GM19455 (cell line): ENCODE measurements at regions not wholly inside any gene's neighbourhood (a gene's known extent, or its start where the extent isn't known, plus 50 kb on each side); places are given as distances from the start of the nearest gene placed in this dataset.
"Not testable (repeated sequence)": the region's sequence is repeated elsewhere in the genome, so short reads cannot be mapped to it uniquely, and the experiment has no call there.

Experiments
- ATAC-seq: cut with Tn5 transposase; IDR thresholded peaks from one replicate; pipeline ENCODE4 v1.9.1; 2021; ENCODE audit not compliant: unreplicated experiment

DNA sequence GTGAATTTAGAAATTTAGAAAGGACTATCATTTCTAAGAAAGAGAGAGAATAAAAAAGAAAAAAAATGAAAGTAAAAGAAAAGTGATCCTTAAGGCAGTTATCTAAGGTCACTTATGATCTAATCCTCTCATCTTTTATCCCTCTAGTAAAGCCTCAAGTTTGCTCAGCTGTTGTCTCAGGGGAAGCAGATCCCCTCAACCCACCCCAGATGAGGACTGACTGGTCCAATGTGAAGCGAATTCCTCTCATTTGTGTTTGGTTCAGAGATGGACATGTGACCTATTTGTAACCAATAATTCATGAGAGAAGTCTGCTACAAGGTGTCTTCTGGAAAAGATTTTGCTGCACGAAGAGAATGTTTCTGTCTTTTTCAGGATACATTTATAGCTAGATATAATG lies 1591.3 kb downstream of the ADGRL3 start:
- no peak for ATAC-seq

- ATAC-seq: no peak
Measured at GRCh38 chr4:62771983-62772557, 1571.9 kb downstream of the ADGRL3 start.

- no peak for ATAC-seq
Measured at GRCh38 chr4:62740296-62740695, 1540.2 kb downstream of the ADGRL3 start.

- ATAC-seq: no peak
Measured at GRCh38 chr4:62717154-62717553, 1517.0 kb downstream of the ADGRL3 start.

- no peak for ATAC-seq
Measured at GRCh38 chr4:62711575-62711974, 1511.4 kb downstream of the ADGRL3 start.

- no peak for ATAC-seq
Measured at GRCh38 chr4:62709618-62710252, 1509.6 kb downstream of the ADGRL3 start.

GRCh38 chr4:62706423-62706822 lies 1506.3 kb downstream of the ADGRL3 start:
- ATAC-seq: no peak

- no peak for ATAC-seq
Measured at GRCh38 chr4:62683799-62684566, 1483.9 kb downstream of the ADGRL3 start.

DNA sequence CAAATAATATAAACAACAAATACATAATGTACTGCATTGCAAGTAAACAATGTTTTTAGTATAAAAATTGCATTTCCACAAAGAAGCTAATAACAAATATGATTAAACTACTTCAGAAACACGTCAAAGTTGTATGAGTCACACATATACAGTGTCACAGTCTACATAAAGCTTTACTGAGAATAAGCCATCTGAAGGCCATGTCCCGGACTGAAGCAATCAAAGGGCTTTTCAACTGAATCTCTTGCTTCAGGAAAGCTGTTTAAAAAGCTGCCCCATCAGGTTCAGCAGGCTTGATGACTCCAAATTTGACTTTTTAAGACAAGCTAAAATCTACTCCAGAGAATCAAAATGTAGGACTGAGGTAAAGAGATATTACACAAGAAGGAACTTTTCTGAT lies 1476.8 kb downstream of the ADGRL3 start:
- no peak for ATAC-seq

DNA sequence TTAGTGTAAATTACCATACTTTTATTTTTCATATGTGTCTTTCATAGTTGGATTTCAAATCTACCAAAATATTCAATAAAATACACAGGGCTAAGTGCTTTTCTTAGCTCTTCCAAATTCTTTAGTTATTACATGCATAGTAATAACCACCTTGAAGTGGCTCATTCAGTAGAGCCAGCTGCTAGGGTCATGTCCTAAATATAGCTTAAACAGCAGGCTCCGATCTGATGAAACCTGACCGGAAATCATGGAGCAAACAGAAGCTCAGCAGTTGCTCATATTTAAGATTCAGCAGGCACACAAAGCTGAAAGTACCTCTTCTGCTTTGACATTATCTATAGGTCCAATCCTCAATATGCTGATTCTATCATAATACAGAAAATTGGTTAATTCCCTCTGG lies 1470.4 kb downstream of the ADGRL3 start:
- ATAC-seq: no peak

DNA sequence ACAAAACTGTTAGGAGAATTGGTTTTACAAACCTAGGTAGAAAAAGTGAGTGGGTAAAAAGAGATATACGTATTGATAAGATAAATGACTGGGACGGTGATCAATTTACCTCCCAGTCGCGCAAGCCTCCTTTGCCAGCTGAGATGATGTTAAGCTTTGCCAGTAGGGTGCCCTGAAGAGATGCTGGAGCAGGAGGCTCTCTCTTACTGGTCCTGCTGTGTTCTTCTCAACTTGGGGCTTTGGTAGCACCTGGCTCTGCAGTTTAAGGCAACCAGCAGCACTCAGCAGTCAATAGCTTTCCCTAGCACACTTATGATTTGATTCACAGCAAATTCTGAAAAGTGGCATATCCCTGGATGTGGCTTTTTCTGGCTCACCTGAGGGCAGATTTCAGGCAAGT lies 1461.7 kb downstream of the ADGRL3 start:
- no peak for ATAC-seq

- ATAC-seq: no peak
Measured at GRCh38 chr4:62656006-62656405, 1455.9 kb downstream of the ADGRL3 start.

DNA sequence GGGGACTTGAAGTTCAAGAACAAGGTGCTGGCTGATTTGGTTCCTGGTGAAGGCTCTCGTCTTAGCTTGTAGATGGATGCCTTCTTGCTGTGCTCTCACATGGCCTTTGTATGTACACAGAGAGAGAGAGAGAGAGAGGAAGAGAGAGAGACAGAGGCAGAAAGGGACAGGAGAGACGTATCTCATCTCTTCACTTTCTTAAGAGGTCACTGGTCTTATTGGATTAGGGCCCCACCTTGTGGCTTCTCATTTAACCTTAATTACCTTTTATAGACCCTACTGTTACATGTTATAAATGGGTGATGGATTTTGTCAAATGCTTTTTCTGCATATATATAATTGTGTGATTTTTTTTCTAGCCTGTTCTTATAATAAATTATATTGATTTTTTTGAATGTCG lies 1444.2 kb downstream of the ADGRL3 start:
- no peak for ATAC-seq

DNA sequence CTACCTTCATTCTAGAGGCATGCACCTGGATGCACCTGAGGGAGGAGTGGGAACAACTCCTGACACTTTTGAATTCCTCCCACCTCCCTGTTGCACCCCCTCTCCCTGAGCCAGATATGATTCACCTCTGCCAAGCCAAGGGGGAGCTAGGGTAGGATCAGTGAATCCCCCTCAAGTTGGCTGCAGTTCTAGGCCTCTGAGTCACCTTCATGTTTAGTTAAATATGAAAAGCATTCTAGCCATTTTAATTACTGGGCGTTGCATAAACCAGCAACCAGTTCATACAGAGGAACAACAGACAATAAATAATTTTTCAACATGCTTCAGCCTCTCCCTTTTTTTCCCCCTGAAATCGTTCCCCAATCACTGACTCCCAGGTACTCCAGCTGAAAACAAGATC lies 1440.2 kb downstream of the ADGRL3 start:
- ATAC-seq: no peak

DNA sequence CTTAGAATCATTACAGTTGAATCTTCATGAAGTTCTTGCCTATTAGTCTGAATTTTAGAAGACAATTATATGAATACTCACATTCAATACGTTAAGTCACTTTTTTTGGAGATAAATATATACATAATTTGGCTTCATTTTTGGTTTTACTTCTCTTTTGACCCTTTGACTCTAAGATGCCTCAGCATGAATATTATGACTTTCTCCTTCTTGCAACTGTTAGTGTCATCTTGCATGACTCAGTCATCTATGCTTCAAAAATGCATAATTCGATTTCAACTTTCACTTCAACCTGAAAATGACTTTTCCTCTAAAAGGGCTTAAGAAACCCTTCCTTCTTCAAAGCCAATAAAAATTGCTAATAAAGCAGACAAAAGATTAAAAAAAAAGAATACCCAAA lies 1427.5 kb downstream of the ADGRL3 start:
- ATAC-seq: no peak

- ATAC-seq: no peak
Measured at GRCh38 chr4:62627141-62627540, 1427.0 kb downstream of the ADGRL3 start.

- no peak for ATAC-seq
Measured at GRCh38 chr4:62622089-62622488, 1422.0 kb downstream of the ADGRL3 start.

DNA sequence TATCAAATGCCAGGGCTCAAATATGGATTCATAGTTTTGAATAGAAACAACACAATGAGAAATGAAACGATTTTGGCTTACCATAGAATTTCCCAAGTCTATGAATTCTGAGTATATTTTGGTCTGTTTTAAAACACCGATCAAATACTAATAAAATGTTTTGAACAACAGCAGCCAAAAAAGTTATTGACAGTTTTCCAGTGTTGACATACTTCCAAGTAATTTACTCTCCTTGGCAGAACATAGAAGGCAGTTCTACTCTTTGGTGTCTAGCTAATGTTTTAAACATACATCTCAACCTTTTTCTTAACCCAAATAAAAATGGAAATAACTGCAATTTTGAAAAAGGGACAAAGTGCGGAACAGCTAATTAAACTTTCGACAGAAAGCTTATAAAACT lies 1419.8 kb downstream of the ADGRL3 start:
- no peak for ATAC-seq

- no peak for ATAC-seq
Measured at GRCh38 chr4:62618042-62618441, 1417.9 kb downstream of the ADGRL3 start.

- ATAC-seq: no peak
Measured at GRCh38 chr4:62601737-62602136, 1401.6 kb downstream of the ADGRL3 start.

- not testable (repeated sequence) for ATAC-seq
Measured at GRCh38 chr4:62595265-62595664, 1395.1 kb downstream of the ADGRL3 start.

- no peak for ATAC-seq
Measured at GRCh38 chr4:62591756-62592155, 1391.6 kb downstream of the ADGRL3 start.
